Myocyte (in vitro differentiated cells): ENCODE measurements at regions not wholly inside any gene's neighbourhood (a gene's known extent, or its start where the extent isn't known, plus 50 kb on each side); places are given as distances from the start of the nearest gene placed in this dataset.

Experiments
- DNase-seq: peaks from one replicate; pipeline ENCODE4 v3.0.0-alpha.2; 2012; ENCODE audit warnings: low read depth

GRCh38 chr13:33617055-33617454, 200.9 kb upstream of the RFC3 start:
- no peak for DNase-seq

DNA sequence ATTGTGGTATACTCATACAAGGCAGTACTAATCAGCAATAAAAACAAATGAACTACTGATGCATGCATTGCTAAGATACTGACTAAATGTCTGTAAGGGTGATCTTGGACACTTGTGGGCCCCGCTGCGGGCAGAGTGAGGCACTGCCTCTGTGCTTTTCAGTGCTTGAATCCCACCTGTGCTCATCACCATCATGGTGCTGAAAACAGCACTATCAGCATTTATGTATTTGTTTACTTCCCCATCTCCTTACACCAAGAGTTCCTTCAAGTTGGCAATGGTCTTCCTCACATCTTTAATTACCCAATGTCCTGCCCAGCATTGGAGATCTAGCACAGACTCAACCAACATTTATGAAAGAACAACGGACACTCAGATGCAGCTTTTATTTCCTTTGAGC, 193.7 kb upstream of the RFC3 start:
- no peak for DNase-seq

DNA sequence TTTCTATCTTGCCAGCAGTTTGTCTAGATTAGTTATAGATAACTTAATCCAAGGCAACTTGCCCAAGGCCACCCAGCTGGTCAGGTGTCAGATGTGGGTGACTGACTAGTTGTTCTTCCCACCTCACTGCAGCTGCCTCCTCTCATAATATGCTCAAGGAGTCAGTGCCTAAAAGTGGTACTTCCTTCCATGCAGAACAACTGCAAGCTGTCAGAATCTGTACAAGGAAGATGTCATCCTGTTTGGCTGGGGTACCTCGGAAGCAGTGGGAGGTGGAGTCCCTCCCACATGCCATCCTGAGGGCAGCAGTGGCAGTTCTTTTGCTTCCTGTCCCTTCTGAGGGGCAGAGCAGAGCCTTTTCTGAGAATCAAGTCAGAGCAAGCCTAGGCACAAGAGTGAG, 193.2 kb upstream of the RFC3 start:
- DNase-seq, result peak; percentile 63

- no peak for DNase-seq
Measured at GRCh38 chr13:33626407-33626806, 191.5 kb upstream of the RFC3 start.

- DNase-seq, result no peak
Measured at GRCh38 chr13:33628662-33629061, 189.3 kb upstream of the RFC3 start.

GRCh38 chr13:33629605-33630360, 188.2 kb upstream of the RFC3 start:
- no peak for DNase-seq

DNA sequence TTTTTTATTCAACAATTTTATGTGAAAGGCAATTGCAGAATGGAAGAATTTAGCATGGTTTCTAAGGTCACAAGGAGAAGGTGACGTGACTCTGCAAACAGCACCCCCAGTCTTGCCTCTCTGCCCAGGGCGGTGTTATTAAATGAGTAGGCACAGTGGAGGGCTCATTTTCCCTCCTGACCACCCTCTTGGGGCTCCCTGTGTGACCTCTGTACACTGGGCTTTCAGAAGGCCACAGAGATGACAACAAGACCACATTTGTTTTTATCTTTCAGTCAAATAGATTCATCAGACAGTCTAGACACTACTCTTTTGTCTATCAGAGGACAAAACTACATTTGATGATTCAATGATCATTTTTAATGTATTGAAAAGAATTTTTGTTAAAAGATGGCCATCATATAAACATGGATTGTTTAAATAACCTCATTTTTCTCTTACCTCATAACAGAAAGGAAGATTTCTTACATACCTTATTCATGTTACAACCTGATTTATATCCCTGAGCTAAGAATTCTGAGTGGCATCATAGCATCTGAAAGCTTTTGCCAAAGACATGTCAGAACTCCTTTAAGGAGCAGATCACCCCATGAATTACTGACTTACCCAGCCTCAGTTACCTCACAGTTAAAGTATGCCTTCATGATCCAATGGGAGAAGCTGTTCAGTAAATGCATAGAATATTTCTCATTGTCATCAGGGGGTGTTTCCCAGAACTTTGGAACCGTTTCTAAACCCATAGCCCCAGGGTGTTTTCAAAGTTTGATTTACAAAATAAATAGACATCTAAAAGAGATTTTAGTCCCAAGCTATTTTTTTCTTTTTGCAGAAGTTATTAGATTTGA, 184.0 kb upstream of the RFC3 start:
- no peak for DNase-seq

DNA sequence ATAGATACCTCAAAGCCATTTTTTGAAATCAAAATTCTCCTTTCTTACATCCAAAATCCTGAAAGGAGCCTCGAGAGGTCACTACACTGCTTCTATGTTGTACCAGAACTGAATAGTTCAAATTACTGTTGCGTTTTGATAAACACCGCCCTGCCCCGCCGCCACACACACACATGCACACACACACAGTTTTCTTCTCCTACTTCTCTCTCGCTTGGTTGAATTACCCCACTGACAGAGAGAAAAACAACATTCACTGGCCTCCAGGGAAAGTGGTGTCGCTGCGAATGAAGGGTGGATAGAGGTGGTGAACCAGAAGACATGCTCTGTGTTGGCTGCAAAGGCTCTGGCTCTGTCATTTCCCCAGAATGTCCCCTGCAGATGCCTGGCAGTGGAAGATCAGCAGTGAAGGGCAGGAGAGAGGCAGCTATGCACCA, 183.4 kb upstream of the RFC3 start:
- no peak for DNase-seq

- DNase-seq, result no peak
Measured at GRCh38 chr13:33636243-33636642, 181.7 kb upstream of the RFC3 start.

DNA sequence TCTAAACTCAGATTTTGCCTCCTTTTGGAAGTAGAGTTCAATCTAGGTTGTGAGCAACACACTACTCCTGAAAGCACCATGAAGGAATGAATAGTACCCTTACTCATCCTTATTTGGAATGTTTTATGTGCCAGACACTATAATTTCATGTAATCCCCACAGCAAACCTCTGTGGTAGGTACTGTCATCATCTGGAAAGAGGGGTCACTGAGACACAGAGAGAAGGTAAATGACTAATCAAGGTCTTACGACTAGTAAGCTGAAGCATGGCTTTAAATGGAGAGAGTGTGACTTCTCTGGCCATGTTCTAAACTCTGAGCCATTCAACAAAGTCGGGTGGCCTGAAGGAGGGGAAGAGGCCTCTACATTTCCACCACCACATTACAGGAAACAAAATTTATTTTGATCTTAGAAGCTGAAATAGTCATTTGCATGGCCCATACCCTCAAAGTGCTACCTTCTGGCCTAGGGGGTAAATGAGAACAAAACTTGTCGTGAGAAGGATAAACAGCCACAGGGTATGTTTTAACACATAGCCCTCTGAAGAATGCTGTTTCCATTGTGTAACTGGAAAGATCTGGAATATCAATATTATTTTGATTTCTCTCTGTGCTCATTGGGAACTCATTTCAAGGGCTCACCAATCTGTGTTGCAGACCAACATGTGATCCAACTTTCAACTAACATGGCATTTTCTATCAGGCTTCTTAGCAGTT, 180.8 kb upstream of the RFC3 start:
- no peak for DNase-seq

GRCh38 chr13:33637978-33638743, 179.8 kb upstream of the RFC3 start:
- peak; percentile 32 for DNase-seq

DNA sequence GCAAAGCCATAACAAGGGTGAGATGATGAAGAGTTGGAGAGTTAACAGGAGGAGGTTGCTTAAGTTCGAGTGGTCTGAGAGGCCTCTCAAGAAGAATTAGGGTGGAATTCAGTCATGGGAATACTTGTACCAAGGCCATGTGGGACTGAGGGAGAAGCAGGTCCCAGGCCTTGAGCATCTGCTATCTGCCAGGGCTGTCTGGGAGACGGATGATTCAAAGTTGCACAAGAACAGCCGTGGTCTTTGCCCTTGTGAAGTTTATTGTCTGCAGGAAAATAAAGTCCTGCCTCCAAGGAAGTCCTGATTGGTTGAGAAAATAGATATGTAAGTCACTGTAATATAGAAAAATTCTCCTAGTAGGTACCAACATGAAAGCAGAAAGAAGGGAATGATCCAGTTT, 178.8 kb upstream of the RFC3 start:
- peak; percentile 59 for DNase-seq

GRCh38 chr13:33639626-33640080, 178.3 kb upstream of the RFC3 start:
- DNase-seq, result peak; percentile 16

- no peak for DNase-seq
Measured at GRCh38 chr13:33640832-33641231, 177.1 kb upstream of the RFC3 start.

DNA sequence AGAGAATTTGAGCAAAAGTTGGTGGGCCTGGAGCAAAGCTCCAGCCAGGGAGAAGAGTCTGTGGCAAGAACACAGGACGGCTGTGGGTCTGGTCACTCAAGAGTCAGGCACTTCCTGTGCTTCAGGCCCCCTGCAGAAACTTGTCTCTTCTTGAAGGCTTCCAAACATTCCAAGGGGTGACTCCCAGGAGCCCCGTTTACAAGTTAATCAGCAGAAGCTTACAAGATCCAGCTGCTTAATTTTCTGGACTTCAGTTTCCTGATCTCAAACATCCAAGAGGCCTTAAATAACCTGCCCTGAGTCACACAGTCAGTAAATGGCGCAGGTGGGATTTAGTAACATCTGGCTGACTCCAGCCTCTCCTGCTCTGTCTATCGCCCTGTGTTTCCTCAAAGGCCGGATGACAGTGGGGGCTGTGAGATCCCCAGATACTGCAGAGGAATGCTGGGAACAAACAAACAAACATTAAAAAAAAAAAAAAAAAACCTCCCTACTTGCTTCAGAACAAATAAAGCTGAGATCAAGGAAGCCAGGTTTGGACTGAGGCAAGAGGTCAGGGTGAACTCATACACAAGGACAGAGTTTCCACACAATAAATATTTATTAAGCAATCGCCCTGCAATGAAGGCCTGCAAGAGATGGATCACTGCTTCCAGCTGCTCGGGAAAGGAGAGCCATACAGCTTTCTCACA, 175.4 kb upstream of the RFC3 start:
- DNase-seq, result peak; percentile 55

DNA sequence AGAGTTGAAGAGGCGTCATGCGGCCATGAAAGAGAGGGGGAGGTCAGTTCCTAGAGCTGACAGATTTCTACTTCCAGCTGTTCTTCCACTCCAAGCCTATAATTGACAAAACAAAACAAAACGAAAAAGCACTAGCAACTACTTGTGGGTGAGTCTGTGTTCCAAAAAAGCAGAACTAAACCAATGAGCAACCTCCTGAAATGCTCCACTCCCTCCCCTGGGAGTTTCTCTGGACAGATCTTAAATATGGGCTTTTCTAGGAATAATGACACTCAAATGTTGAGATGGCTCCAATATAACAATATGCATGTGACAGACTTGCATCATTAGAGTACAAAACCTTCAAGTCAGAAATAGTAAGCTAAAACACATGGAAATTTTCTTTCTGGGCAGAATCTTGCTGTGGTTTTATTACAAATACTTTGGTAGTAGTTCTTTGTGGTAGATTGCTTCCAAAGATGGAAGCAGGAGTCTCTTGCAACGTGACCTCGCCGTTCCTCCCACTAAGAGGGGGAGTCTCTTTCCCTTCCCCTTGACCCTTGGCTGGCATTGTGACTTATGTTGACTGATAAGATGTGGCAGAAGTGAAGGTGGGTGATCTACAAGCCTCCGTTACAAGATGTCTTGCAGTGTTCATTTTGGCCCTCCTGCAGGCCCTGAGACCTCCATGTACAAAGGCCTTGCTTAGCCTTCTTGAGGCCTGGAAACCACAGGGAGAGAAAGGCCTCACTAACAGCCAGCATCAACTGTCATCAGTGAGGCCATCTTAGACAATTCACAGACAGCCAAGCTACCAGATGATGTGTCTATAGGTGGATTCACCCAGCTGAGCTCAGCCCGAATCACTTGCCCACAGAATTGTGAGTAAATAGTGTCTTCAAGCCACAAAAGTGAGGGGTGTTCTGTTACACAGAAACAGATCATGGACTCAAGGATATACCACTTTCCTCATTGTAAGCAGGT, 173.1 kb upstream of the RFC3 start:
- DNase-seq, result peak; percentile 73

GRCh38 chr13:33645591-33646554, 172.1 kb upstream of the RFC3 start:
- DNase-seq, result peak; percentile 76
